ENCODE measurements at regions not wholly inside any gene's neighbourhood (a gene's known extent, or its start where the extent isn't known, plus 50 kb on each side); places are given as distances from the start of the nearest gene placed in this dataset.

- no peaks in the 10 kb centered on the region for H3K36me3 ChIP-seq (ENCODE audit: insufficient read depth, low read length)
- no peak overlapping the region for H3K9ac ChIP-seq (ENCODE audit: low read length)
- no peak overlapping the region for H3K27ac ChIP-seq (ENCODE audit: low read depth, low read length)
- H3K36me3 Mint-ChIP-seq (ENCODE audit: low read depth, unreplicated experiment): no peaks in the 10 kb centered on the region
- no peak overlapping the region for H3K4me3 ChIP-seq (ENCODE audit: insufficient read depth, low read depth, low read length)
- no peak overlapping the region for H3K4me2 ChIP-seq (ENCODE audit: low read length)
- no peaks in the 10 kb centered on the region for H3K27me3 ChIP-seq (ENCODE audit: insufficient read depth, low read length)
- H2AFZ ChIP-seq (ENCODE audit: low read depth, low read length): no peak overlapping the region
- H3K27me3 Mint-ChIP-seq (ENCODE audit: low read depth, unreplicated experiment): no peaks in the 10 kb centered on the region
- H3K4me1 ChIP-seq (ENCODE audit: insufficient read depth, low read length): no peaks in the 10 kb centered on the region
- no peaks in the 10 kb centered on the region for H3K9me3 ChIP-seq (ENCODE audit: insufficient read depth, low read depth, low read length)
- no peaks in the 10 kb centered on the region for H3K9me3 Mint-ChIP-seq (ENCODE audit: unreplicated experiment)
- TF ChIP-seq CTCF (IDR thresholded peaks at IDR 0.05; ENCODE audit: insufficient read depth, low read depth, low read length) (no peak), EZH2 (IDR thresholded peaks at IDR 0.05; ENCODE audit: insufficient read depth, low read length) (no peak)
- H3K4me3 Mint-ChIP-seq (ENCODE audit: unreplicated experiment): no peak overlapping the region
- no peaks in the 10 kb centered on the region for H4K20me1 ChIP-seq (ENCODE audit: insufficient read depth, low read length)
- H3K27ac Mint-ChIP-seq (ENCODE audit: unreplicated experiment): no peak overlapping the region
- DNase-seq (ENCODE audit: low read depth): no peak
- no peak for FAIRE-seq
- H3K4me1 Mint-ChIP-seq (ENCODE audit: low read depth, unreplicated experiment): no peaks in the 10 kb centered on the region
- H3K79me2 ChIP-seq (ENCODE audit: insufficient read depth, low read length): no peaks in the 10 kb centered on the region
Measured at GRCh38 chr2:200064879-200065278, 109.5 kb downstream of the MAIP1 start.

- H3K27me3 Mint-ChIP-seq (ENCODE audit: low read depth, unreplicated experiment): no peaks in the 10 kb centered on the region
- Histone ChIP-seq H2AFZ (ENCODE audit: low read depth, low read length) (no peak overlapping the region), H3K4me2 (ENCODE audit: low read length) (no peak overlapping the region), H3K36me3 (ENCODE audit: insufficient read depth, low read length) (no peaks in the 10 kb centered on the region), H3K27me3 (ENCODE audit: insufficient read depth, low read length) (no peaks in the 10 kb centered on the region), H4K20me1 (ENCODE audit: insufficient read depth, low read length) (no peaks in the 10 kb centered on the region), H3K4me1 (ENCODE audit: insufficient read depth, low read length) (no peaks in the 10 kb centered on the region), H3K9me3 (ENCODE audit: insufficient read depth, low read depth, low read length) (no peaks in the 10 kb centered on the region), H3K79me2 (ENCODE audit: insufficient read depth, low read length) (no peaks in the 10 kb centered on the region), H3K9ac (ENCODE audit: low read length) (no peak overlapping the region), H3K4me3 (ENCODE audit: insufficient read depth, low read depth, low read length) (no peak overlapping the region), H3K27ac (ENCODE audit: low read depth, low read length) (no peak overlapping the region)
- DNase-seq (ENCODE audit: low read depth) (no peak), FAIRE-seq (no peak)
- H3K36me3 Mint-ChIP-seq (ENCODE audit: low read depth, unreplicated experiment): no peaks in the 10 kb centered on the region
- no peak overlapping the region for H3K27ac Mint-ChIP-seq (ENCODE audit: unreplicated experiment)
- no peaks in the 10 kb centered on the region for H3K4me1 Mint-ChIP-seq (ENCODE audit: low read depth, unreplicated experiment)
- no peaks in the 10 kb centered on the region for H3K9me3 Mint-ChIP-seq (ENCODE audit: unreplicated experiment)
- H3K4me3 Mint-ChIP-seq (ENCODE audit: unreplicated experiment): no peak overlapping the region
- TF ChIP-seq EZH2 (IDR thresholded peaks at IDR 0.05; ENCODE audit: insufficient read depth, low read length) (no peak), CTCF (IDR thresholded peaks at IDR 0.05; ENCODE audit: insufficient read depth, low read depth, low read length) (no peak)
Measured at GRCh38 chr2:200065477-200065876, 110.1 kb downstream of the MAIP1 start.

GRCh38 chr2:200066417-200066816 lies 111.0 kb downstream of the MAIP1 start:
- Mint-ChIP-seq H3K27me3 (ENCODE audit: low read depth, unreplicated experiment) (no peaks in the 10 kb centered on the region), H3K4me3 (ENCODE audit: unreplicated experiment) (no peak overlapping the region)
- FAIRE-seq: no peak

More at GRCh38 chr2:200066417-200066816, 111.0 kb downstream of the MAIP1 start:
- no peak overlapping the region for H3K27ac Mint-ChIP-seq (ENCODE audit: unreplicated experiment)
- no peaks in the 10 kb centered on the region for H3K36me3 Mint-ChIP-seq (ENCODE audit: low read depth, unreplicated experiment)
- Histone ChIP-seq H2AFZ (ENCODE audit: low read depth, low read length) (no peak overlapping the region), H3K36me3 (ENCODE audit: insufficient read depth, low read length) (no peaks in the 10 kb centered on the region), H3K9me3 (ENCODE audit: insufficient read depth, low read depth, low read length) (no peaks in the 10 kb centered on the region), H3K9ac (ENCODE audit: low read length) (no peak overlapping the region), H3K4me1 (ENCODE audit: insufficient read depth, low read length) (no peaks in the 10 kb centered on the region), H3K27ac (ENCODE audit: low read depth, low read length) (no peak overlapping the region), H4K20me1 (ENCODE audit: insufficient read depth, low read length) (no peaks in the 10 kb centered on the region), H3K4me2 (ENCODE audit: low read length) (no peak overlapping the region), H3K27me3 (ENCODE audit: insufficient read depth, low read length) (no peaks in the 10 kb centered on the region), H3K79me2 (ENCODE audit: insufficient read depth, low read length) (no peaks in the 10 kb centered on the region), H3K4me3 (ENCODE audit: insufficient read depth, low read depth, low read length) (no peak overlapping the region)
- TF ChIP-seq EZH2 (IDR thresholded peaks at IDR 0.05; ENCODE audit: insufficient read depth, low read length) (no peak), CTCF (IDR thresholded peaks at IDR 0.05; ENCODE audit: insufficient read depth, low read depth, low read length) (no peak)
- no peaks in the 10 kb centered on the region for H3K4me1 Mint-ChIP-seq (ENCODE audit: low read depth, unreplicated experiment)
- H3K9me3 Mint-ChIP-seq (ENCODE audit: unreplicated experiment): no peaks in the 10 kb centered on the region
- no peak for DNase-seq (ENCODE audit: low read depth)

Data from astrocyte (in vitro differentiated cells and primary cell).